Right atrium auricular region (tissue), 2 donors: ENCODE measurements at regions not wholly inside any gene's neighbourhood (a gene's known extent, or its start where the extent isn't known, plus 50 kb on each side); places are given as distances from the start of the nearest gene placed in this dataset.

Source experiments
- DNase-seq: peaks from one replicate; pipeline ENCODE4 v3.0.0-alpha.2; 2019; ENCODE audit warnings: low spot score
- H3K27ac ChIP-seq, 2 donors: fragments of 200-600 bp; sonication (generic); 1 replicate in 1 of 2; 2 replicates in 1 of 2; pipeline ENCODE4 v1.5.1; 2016 to 2019
- H3K27me3 ChIP-seq, 2 donors: fragments of 200-600 bp; sonication (generic); one replicate each; pipeline versions ENCODE4 v1.5.1 to v1.6.0; 2017 to 2019
- H3K36me3 ChIP-seq: fragments of 200-600 bp; sonication (generic); one replicate; pipeline ENCODE4 v1.5.1; 2016
- H3K4me1 ChIP-seq, 2 donors: fragments of 200-600 bp; sonication (generic); one replicate each; pipeline versions ENCODE4 v1.5.1 to v1.6.0; 2017 to 2019
- H3K4me3 ChIP-seq, 2 donors: fragments of 200-600 bp; sonication (generic); 1 replicate in 1 of 2; 2 replicates in 1 of 2; pipeline ENCODE4 v1.5.1; 2017 to 2019; ENCODE audit warnings: mild to moderate bottlenecking in 1 of 2, moderate library complexity in 1 of 2
- H3K9me3 ChIP-seq, 2 donors: fragments of 200-600 bp; sonication (generic); one replicate each; pipeline ENCODE4 v1.5.1; 2019
- TF ChIP-seq, protein P1 (sequence below), 2 donors: fragments of 200-600 bp; sonication (generic); IDR thresholded peaks; one replicate each; pipeline ENCODE4 v1.5.1; 2019; ENCODE audit warnings: antibody characterized with exemption in 2 of 2

DNA sequence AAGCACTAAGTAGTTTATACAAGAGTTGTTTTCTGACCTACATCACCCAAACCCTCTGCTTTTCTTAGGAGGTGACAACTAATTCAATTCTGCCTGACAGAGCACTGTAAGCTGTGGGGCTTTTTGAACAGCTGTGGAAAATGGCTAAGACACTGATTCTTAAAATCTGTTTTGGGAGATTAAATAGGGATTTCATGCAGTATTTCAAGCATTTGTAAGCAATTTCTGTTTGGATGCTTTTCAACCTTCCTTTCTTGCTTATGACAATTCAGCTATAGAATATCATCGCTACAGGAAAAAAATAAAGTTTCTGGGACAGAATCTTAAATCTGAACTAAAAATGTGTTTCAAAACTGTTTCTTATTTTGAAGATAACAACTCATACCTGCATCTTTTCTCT lies 459.5 kb downstream of the RAPGEF2 start:
- Histone ChIP-seq H3K27me3 (no peaks in the 10 kb centered on the region), H3K4me3 (no peak overlapping the region), H3K4me1 (no peaks in the 10 kb centered on the region), H3K9me3 (no peaks in the 10 kb centered on the region), H3K36me3 (no peaks in the 10 kb centered on the region), H3K27ac (no peak overlapping the region)
- DNase-seq = no peak
- TF ChIP-seq, protein P1, sequence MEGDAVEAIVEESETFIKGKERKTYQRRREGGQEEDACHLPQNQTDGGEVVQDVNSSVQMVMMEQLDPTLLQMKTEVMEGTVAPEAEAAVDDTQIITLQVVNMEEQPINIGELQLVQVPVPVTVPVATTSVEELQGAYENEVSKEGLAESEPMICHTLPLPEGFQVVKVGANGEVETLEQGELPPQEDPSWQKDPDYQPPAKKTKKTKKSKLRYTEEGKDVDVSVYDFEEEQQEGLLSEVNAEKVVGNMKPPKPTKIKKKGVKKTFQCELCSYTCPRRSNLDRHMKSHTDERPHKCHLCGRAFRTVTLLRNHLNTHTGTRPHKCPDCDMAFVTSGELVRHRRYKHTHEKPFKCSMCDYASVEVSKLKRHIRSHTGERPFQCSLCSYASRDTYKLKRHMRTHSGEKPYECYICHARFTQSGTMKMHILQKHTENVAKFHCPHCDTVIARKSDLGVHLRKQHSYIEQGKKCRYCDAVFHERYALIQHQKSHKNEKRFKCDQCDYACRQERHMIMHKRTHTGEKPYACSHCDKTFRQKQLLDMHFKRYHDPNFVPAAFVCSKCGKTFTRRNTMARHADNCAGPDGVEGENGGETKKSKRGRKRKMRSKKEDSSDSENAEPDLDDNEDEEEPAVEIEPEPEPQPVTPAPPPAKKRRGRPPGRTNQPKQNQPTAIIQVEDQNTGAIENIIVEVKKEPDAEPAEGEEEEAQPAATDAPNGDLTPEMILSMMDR (IDR thresholded peaks at IDR 0.05) = no peak

DNA sequence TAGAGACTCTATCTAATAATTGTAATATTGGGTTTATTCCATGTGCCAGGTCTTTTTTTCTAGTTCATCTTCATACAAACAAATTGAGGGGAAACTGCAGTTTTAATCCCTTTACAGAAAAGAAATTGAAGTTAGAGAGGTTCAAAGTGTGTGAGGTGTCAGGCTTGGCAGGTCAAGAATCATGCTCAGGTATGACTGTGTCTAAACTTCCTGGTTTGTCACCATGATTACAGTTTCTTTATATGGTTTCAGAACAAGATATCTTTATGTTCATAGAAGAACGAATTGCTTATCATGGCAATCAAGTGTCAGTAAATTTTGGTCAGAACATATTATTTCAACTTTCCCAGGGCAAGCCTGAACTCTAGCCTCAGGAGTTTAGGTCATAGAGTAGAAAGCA lies 460.4 kb downstream of the RAPGEF2 start:
- H3K36me3 ChIP-seq = no peaks in the 10 kb centered on the region
- H3K9me3 ChIP-seq = no peaks in the 10 kb centered on the region
- TF ChIP-seq, protein P1 (IDR thresholded peaks at IDR 0.05) = no peak
- no peak for DNase-seq
- no peaks in the 10 kb centered on the region for H3K4me1 ChIP-seq
- H3K27ac ChIP-seq = no peak overlapping the region
- no peaks in the 10 kb centered on the region for H3K27me3 ChIP-seq
- no peak overlapping the region for H3K4me3 ChIP-seq

DNA sequence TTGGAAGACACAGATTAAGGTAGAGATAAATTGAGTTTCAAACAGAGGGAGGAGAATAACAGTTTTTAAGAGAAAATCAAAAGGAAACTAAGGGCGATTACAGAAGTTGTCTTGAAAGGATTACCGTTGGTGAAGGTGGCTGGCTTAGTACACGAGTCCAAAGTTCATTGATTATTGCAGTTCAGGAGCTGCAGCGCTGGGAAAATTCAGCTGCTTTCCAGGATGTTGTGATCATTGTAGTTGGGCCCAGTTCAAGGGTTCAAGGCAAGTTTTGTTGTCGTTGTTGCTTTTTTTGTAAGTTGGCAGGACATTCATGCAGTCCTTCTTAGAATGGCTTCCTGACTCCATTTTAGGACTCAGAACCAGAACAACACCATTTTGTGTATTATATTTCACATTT lies 461.7 kb downstream of the RAPGEF2 start:
- no peaks in the 10 kb centered on the region for H3K36me3 ChIP-seq
- DNase-seq = no peak
- H3K27ac ChIP-seq = no peak overlapping the region
- no peak overlapping the region for H3K4me3 ChIP-seq
- H3K9me3 ChIP-seq = no peaks in the 10 kb centered on the region
- no peaks in the 10 kb centered on the region for H3K27me3 ChIP-seq
- no peaks in the 10 kb centered on the region for H3K4me1 ChIP-seq
- TF ChIP-seq, protein P1 (IDR thresholded peaks at IDR 0.05) = no peak

DNA sequence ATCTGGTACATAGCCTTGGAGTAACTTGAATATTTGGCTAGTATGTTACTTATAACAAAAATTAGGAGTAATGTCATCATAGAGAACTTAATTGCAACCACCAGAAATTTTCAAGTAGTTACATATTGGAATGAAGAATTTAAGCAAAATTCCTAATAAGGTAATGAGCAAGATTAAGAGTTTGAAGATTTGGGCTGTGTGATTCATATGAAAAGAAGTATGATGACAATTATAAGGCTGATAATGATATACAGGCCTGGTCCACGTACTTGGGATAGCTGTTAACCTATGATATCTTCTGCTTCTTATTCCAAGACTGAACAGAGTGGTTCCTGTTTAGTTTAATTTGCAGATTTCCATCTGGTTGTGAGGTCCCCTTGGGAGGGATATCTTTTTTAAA lies 463.9 kb downstream of the RAPGEF2 start:
- peaks cover 0 to 19% of the 10 kb centered on the region in 2 donors for H3K9me3 ChIP-seq
- no peaks in the 10 kb centered on the region for H3K27me3 ChIP-seq
- no peaks in the 10 kb centered on the region for H3K36me3 ChIP-seq
- TF ChIP-seq, protein P1 (IDR thresholded peaks at IDR 0.05) = no peak
- no peaks in the 10 kb centered on the region for H3K4me1 ChIP-seq
- DNase-seq = no peak
- no peak overlapping the region for H3K27ac ChIP-seq
- H3K4me3 ChIP-seq = no peak overlapping the region

DNA sequence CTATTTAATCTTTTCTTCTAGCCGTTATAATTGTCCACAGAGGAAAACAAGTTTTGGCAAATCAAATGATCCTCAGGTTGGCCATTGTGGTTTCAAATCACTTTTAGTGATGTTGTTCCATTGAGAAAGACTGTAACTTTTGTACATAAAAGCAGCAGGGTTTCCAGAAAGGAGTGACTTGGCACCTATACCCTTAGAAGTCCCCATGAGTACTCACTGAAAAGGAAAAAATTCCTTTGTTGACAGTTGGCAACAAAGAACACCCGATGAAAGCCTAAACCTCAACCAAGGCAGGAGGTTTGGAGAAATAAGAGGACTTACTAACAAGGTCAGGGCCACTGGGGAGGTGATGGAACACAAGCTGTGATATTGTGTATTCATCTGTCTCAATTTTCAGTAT lies 474.4 kb downstream of the RAPGEF2 start:
- DNase-seq = no peak
- TF ChIP-seq, protein P1 (IDR thresholded peaks at IDR 0.05) = no peak

DNA sequence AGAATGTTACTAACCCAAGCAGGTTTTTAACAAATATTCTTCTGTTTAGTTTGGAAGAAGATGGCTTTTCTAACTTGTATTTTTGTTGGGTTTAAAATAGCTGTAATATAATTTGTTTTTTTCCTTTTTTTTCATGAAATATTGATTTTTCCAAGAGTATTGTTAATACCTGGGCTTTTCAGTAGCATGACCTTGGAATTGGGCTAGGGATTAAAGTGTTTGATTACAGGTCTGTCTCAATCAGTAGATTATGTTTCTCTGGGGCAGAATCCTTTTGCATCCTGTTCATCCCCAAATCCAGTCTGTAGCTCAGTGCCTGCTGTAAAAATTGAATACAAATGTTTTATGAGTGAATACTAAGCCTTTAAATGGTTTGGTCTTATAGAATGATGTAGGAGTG lies 479.8 kb downstream of the RAPGEF2 start:
- no peak for DNase-seq
- no peaks in the 10 kb centered on the region for H3K36me3 ChIP-seq
- no peaks in the 10 kb centered on the region for H3K27me3 ChIP-seq
- H3K9me3 ChIP-seq = peaks cover 6 to 9% of the 10 kb centered on the region in 2 donors
- TF ChIP-seq, protein P1 (IDR thresholded peaks at IDR 0.05) = no peak
- H3K27ac ChIP-seq = no peak overlapping the region
- H3K4me3 ChIP-seq = no peak overlapping the region
- H3K4me1 ChIP-seq = no peaks in the 10 kb centered on the region

More for the DNA sequence above, 474.4 kb downstream of the RAPGEF2 start:
- Histone ChIP-seq H3K27ac (no peak overlapping the region), H3K4me1 (no peaks in the 10 kb centered on the region), H3K27me3 (no peaks in the 10 kb centered on the region), H3K36me3 (no peaks in the 10 kb centered on the region), H3K9me3 (no peaks in the 10 kb centered on the region), H3K4me3 (no peak overlapping the region)
